GM12892 (cell line): ENCODE measurements at regions not wholly inside any gene's neighbourhood (a gene's known extent, or its start where the extent isn't known, plus 50 kb on each side); places are given as distances from the start of the nearest gene placed in this dataset.

Experiments used
- DNase-seq: peaks from one replicate; pipeline ENCODE4 v3.0.0; 2011; ENCODE audit not compliant: insufficient read length
- FAIRE-seq: peaks from 2 replicates; lab custom pipeline; 2011; peaks lifted over from hg19 to GRCh38; lab: Jason Lieb, UNC
- POLR2A ChIP-seq: IDR thresholded peaks from 2 replicates; pipeline ENCODE4 v1.6.1; 2011; ENCODE audit warnings: low read depth, low read length, control low read depth
- POLR2AphosphoS5 ChIP-seq: IDR thresholded peaks from 2 replicates; pipeline ENCODE4 v1.6.1; 2011; ENCODE audit warnings: low read depth, low read length, control low read depth
- TAF1 ChIP-seq: IDR thresholded peaks from 2 replicates; pipeline ENCODE4 v1.6.1; 2011; ENCODE audit warnings: low read depth, mild to moderate bottlenecking, control low read depth, low read length, borderline replicate concordance

DNA sequence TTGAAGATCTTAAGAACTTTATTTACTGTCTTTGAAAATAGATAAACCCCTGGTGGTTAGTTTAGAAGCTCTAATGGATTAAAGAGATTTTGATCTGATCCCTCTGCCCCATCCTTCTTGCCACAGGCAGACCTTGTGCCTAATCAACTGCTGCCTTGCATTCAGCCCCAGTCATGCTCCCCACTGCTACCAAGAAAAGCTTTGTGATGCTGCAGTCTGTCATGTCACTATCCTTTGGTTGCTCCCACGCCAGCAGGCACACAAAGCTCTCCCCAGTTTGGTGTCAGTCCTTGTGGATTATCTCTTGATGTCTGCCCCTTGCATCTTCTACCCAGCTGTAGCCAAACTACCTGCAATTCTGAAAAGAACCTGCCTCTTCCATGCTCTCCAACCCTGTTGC lies 112.2 kb downstream of the MTNR1B start:
- no peak for DNase-seq
- no peak for TF ChIP-seq TAF1
- TF ChIP-seq POLR2A = no peak
- FAIRE-seq = no peak

DNA sequence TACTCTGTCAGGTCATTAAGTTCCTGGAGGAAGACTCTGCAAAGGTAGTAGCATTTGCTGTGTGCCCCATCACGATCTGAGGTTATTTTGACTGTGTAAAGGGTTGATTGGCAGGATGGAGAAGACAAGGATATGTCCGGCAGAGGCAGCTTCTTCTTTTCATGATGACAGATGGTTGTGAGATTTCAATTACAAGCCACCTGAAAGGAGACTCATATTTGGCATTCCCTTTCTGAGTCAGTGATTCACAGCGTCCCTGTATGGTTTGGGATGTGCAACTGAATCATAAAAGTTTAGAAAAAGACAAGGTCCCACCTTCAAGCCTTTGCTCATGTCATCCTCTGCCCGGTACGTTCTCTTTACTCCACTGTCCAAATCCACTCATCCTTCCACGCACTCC lies 113.4 kb downstream of the MTNR1B start:
- DNase-seq (no peak), FAIRE-seq (peak; percentile 64)
- TF ChIP-seq POLR2A (no peak), TAF1 (no peak), POLR2AphosphoS5 (no peak)

DNA sequence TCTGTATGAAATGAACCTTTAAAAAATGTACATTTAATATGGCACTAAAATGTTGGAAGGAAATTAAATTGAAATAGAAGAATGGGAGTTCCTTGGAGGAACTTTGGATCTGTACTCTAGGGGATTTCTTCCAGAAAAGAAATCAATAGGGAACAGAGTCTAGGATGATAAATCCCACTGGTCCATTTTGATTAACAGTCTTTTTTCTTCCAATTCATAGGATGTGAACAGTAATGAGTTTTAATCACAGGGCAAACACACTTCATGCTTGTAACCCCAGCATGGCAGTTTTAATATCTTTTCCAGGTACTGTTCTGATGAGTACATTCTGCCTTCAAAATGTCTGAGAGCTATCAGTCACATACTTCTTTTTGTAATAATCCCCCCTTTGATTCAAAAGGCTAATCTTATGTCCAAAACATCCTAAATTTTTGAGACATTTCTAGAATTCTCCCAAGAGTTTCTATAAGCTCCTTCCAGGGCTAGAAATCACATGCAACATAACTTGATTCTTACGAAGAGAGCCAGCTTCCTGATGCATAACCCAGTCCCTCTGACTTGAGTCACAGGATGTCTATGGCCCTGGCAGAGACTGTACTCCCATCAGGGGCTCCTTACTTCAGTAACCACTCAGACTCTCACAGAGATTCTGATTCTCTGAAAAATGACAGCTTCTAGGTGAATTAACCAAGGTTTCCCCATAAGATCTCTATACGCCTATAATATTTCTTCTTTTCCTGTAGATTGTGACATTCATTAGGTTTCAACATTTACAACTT lies 112.9 kb downstream of the SLC36A4 start:
- no peak for FAIRE-seq
- no peak for DNase-seq
- no peak for TF ChIP-seq POLR2AphosphoS5
- TF ChIP-seq TAF1 = no peak
- no peak for TF ChIP-seq POLR2A

DNA sequence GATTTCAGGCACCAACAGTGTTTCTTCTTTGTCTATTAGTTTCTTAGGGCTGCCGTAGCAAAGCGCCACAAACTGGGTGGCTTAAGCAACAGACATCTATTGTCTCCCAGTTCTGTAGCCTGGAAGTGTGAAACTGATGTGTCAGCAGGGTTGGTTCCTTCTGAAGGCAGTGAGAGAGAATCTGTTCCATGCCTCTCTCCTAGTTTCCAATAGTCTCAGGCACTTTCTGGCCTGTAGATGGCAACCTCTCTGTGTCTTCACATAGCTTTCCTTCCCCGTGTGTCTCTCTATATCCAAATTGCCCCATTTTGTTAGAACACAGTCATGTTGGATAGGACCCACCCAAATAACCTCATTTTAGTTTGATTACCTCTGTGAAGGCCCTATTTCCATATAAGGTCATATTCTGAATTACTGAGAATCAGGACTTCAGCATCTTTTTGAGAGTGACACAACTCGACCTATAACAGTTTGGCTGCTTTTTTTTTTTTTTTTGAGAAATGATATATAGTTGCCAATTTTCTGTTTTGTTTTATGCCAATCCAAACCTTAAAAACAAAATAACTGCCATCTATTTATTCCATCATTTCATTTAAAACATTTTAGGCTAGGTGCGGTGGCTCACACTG lies 108.2 kb downstream of the SLC36A4 start:
- FAIRE-seq (no peak), DNase-seq (no peak)
- no peak for TF ChIP-seq TAF1
- TF ChIP-seq POLR2A = no peak
- no peak for TF ChIP-seq POLR2AphosphoS5
